Epithelial cell of proximal tubule (primary cell): ENCODE measurements at regions not wholly inside any gene's neighbourhood (a gene's known extent, or its start where the extent isn't known, plus 50 kb on each side); places are given as distances from the start of the nearest gene placed in this dataset.

Source experiments
- DNase-seq: peaks from one replicate; pipeline ENCODE4 v3.0.0-alpha.2; 2011; ENCODE audit warnings: low read depth
- H3K4me3 ChIP-seq: 2 replicates; pipeline ENCODE4 v1.5.1; 2011; ENCODE audit warnings: low read depth, mild to moderate bottlenecking, low read length
- TF ChIP-seq, protein P1 (sequence below): conservative IDR thresholded peaks from 2 replicates; pipeline ENCODE4 v1.5.1; 2012; ENCODE audit warnings: low read depth, mild to moderate bottlenecking, low read length

DNA sequence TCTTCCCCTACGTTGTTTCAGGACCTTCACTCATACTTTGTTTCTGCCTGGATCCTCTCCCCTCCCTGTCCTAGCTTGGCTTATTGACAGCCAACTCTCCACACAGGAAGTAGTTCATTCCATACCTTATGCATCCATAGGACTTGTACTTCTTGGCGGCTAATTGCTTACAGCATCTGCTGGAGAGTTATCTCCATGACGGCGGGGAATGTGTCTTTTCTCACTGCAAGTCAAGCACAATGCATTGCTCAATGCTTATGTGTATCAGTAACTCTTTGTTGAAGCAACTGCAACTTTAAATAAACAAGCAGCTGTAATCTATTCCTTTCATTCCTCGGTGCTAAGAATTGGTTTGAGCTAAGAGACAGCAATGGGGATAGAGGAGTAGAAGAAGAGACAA is 551.3 kb upstream of the EPHA7 start:
- TF ChIP-seq, protein P1, sequence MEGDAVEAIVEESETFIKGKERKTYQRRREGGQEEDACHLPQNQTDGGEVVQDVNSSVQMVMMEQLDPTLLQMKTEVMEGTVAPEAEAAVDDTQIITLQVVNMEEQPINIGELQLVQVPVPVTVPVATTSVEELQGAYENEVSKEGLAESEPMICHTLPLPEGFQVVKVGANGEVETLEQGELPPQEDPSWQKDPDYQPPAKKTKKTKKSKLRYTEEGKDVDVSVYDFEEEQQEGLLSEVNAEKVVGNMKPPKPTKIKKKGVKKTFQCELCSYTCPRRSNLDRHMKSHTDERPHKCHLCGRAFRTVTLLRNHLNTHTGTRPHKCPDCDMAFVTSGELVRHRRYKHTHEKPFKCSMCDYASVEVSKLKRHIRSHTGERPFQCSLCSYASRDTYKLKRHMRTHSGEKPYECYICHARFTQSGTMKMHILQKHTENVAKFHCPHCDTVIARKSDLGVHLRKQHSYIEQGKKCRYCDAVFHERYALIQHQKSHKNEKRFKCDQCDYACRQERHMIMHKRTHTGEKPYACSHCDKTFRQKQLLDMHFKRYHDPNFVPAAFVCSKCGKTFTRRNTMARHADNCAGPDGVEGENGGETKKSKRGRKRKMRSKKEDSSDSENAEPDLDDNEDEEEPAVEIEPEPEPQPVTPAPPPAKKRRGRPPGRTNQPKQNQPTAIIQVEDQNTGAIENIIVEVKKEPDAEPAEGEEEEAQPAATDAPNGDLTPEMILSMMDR = no peak
- no peak for DNase-seq
- no peak overlapping the region for H3K4me3 ChIP-seq

DNA sequence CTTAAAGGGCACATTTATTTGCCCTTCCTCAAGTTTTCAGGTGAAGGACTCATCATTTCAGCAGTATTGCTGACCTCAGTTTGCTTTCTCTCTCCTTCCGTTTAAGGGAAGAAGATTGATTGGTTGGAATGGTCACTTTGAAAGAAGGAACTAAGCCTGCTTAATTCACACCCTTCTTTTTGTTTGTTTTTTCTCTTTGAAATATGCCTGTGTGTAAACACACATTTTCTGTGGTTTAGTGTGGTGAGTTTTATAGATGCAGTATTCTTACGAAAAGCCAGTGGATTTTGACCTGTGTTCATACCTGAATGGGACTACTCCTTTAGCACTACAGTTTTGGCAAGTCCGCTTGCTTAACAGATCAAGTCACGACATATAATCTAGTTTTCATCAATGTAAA is 548.8 kb upstream of the EPHA7 start:
- TF ChIP-seq, protein P1 = no peak
- no peak for DNase-seq
- no peak overlapping the region for H3K4me3 ChIP-seq

DNA sequence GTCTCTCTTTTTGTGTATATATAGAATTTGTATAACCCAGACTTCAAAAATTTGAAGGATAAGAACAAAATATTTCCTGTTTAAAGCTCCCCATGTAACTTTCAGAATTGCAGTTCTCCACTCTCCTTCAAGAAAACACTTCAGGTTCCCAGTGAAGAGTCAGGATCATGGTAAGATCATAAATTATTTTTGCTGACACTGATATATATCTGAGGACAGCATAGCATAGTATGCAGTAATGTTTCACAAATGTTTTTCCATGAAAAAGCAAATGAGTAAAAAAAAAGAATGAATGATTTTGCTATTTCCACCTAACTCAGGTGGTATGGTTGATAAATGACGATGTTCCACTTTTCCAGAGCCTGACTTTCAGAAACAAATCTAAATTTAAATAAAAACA is 545.6 kb upstream of the EPHA7 start:
- no peak overlapping the region for H3K4me3 ChIP-seq
- TF ChIP-seq, protein P1 = no peak
- no peak for DNase-seq

DNA sequence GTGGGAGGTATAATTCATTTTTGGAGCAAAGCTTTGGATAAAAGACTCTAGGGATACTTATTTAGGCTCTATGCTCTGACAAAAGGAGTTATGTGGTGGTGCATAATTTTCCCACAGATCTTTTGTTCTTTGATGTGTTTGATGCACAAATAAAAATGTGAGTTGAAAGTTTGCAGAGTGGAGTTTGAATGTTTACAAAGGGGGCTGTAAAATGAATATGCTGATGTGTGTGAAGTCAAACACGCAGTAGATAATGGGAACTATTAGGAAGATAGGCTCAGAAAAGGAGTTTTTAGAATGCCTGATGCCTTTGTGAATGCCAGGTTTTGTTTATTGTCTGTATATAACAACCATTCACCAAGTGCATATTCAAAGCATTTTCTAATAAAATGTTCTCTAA is 545.0 kb upstream of the EPHA7 start:
- TF ChIP-seq, protein P1 = no peak
- no peak overlapping the region for H3K4me3 ChIP-seq

DNA sequence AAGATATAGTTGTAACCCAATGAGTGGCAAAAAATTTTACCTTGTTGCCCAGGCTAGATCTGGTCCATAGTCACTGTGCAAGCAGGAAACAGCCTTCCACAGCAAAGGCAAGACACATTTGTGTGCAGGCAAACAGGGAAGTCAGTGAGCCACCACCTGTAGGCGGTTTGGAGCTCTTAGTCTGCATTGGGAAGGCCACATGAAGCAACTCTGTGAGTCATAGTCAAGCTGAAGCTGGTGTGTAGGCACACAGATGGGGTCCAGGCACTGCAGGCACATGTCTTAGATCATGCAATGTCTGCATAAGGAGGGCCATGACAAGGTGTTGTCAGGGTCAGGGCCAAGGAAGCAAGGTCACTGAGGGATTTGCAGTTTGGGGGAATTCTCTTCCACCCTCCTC is 543.2 kb upstream of the EPHA7 start:
- TF ChIP-seq, protein P1 = no peak
- DNase-seq = no peak
- no peak overlapping the region for H3K4me3 ChIP-seq

More for the DNA sequence above, 545.0 kb upstream of the EPHA7 start:
- no peak for DNase-seq

DNA sequence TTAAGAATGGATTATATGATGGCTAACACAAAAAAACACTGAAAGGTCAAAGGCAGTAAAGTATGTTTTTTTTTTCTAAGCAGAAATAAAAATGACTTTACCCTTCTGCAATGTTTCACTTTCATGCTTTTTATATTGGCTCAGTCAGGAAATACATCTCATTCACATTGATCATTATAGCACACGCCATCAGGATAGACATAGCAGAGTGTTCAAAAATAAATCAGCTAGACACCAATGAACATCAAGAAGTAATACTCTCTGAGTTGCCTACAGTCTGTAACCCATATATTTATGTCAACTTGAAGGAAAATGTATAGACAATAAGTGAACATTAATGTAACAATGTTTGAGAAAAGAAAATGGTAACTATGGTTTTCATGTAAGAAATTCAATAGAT is 535.2 kb upstream of the EPHA7 start:
- no peak overlapping the region for H3K4me3 ChIP-seq
- DNase-seq = no peak
- TF ChIP-seq, protein P1 = no peak

DNA sequence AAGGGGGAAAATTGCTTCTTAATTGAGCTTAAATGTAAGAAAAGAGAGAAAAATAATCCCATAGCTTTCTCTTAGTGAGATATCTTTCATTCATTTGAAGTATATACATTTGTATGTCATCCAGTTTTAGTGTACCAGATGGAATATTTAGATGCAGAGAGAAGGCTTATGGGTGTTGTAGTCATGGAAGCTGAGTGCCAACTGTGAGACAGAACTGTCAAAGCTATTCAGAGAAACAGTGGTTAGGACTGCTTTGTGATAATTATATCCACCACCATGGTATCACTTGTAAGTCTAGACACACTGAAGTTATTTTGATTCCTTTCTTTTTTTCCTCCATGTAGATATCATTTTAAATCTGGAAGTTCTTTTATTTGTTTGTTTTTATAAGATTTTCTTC is 524.3 kb upstream of the EPHA7 start:
- DNase-seq = no peak
- H3K4me3 ChIP-seq = no peak overlapping the region
- TF ChIP-seq, protein P1 = no peak
